Stimulated activated naive CD8-positive, alpha-beta T cell treated with anti-CD3 and anti-CD28 coated beads, Interleukin-15, Interleukin-2, amounts not matched to agents 100 U/mL and 50 U/mL, for 24 hours (primary cell): ENCODE measurements at regions not wholly inside any gene's neighbourhood (a gene's known extent, or its start where the extent isn't known, plus 50 kb on each side); places are given as distances from the start of the nearest gene placed in this dataset.
"Not testable (repeated sequence)": the region's sequence is repeated elsewhere in the genome, so short reads cannot be mapped to it uniquely, and the experiment has no call there.

Experiments used
- ATAC-seq: fragments of 150-1000 bp; cut with Tn5 transposase; one replicate; pipeline ENCODE4 v1.10.0; 2021
- DNase-seq: peaks from one replicate; pipeline ENCODE4 v3.0.0; 2021

DNA sequence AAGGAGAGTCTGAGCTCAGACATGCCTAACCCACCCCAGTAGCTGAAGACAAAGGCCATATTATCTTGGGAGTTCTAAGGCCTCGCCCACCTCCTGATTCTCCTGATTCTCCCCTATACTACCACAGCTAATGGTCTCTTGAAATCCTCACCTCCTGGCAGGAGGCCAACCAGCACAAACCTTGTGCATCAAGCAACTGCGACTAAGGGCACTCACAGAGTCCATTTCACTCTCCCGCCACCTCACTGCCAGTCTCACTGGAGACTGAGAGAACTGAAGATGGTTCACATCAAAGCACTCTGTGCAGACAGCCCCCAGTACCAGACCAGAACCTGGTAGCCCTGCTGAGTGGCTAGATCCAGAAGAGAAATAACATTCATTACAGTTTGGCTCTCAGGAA is 102.1 kb upstream of the KLF8 start:
- ATAC-seq = no peak
- no peak for DNase-seq

DNA sequence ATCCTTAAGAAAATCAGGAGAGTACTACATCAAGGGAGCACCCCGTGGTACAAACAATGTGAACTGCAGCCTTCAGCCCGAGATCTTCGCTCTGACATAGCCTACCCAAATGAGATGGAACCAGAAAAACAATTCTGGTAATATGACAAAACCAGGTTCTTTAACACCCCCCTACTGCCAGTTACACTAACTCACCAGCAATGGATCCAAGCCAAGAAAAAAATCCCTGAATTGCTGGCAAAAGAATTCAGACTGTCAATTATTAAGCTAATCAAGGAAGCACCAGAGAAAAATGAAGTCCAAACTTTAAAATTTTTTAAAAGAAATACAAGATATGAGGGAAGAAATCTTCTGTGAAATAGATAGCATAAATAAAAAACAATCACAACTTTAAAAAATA is 101.7 kb upstream of the KLF8 start:
- DNase-seq (no peak), ATAC-seq (no peak)

DNA sequence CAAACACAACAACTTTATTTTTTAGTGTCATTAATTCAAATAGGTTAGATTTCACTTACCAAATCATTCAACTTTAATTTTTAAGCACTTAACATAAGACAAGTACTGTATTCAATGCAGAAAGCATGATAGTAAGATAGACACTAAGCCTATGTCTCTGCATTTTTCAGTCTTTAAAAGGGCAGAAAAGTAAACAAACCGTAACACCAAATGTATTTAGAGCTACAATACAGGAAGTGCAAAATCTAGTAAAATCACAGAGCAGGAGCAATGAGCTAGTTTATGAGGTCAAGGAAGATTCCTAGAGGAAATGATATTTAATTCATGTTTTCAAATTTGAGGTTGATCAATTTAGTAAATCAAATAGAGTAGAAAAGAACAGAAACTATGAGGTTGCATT is 68.0 kb upstream of the KLF8 start:
- DNase-seq, ATAC-seq: not testable (repeated sequence)
